HL-60/S4 treated with phorbol 12-myristate 13-acetate at 8.2 ng/mL for 4 days and 3 days (cell line): ENCODE measurements at regions not wholly inside any gene's neighbourhood (a gene's known extent, or its start where the extent isn't known, plus 50 kb on each side); places are given as distances from the start of the nearest gene placed in this dataset.
"Not testable (repeated sequence)": the region's sequence is repeated elsewhere in the genome, so short reads cannot be mapped to it uniquely, and the experiment has no call there.

Experiments
- in situ Hi-C: fragments of 300-500 bp; cut with MboI; formaldehyde crosslinking; loops from 2 replicates; pipeline ENCODE4 v1.15.0; 2022; ENCODE audit warnings: low sequenced_read_pairs

DNA sequence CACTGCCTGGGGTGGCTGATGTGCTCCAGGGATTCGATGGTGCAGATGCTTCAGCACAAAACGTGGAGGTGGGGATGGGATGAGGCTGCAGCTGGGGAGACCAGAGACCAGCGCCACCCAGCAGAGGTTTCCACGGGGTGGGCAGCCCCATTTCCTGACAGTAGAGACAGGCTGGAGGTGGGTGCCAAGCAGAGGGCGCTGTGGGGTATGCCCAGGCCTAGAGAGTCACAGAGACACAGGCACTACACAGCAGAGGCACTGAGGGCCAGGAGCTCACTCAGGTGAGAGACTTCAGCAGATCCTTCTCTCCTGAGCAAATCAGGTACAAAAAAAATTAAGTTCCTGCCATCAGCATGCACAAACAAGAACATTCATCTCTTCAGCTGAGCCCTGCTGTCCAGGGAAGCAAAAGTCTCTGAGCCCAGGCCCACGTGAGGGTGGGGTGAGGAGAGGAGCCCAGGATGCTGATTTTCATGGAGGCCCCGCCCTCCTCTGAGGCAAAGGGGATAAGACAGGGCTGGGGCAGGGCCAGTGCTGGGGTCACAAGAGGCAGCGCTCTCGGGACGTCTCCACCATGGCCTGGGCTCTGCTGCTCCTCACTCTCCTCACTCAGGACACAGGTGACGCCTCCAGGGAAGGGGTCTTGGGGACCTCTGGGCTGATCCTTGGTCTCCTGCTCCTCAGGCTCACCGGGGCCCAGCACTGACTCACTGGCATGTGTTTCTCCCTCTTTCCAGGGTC, 53.1 kb downstream of the GGTLC2 start:
- in situ Hi-C loops: no loop called here

DNA sequence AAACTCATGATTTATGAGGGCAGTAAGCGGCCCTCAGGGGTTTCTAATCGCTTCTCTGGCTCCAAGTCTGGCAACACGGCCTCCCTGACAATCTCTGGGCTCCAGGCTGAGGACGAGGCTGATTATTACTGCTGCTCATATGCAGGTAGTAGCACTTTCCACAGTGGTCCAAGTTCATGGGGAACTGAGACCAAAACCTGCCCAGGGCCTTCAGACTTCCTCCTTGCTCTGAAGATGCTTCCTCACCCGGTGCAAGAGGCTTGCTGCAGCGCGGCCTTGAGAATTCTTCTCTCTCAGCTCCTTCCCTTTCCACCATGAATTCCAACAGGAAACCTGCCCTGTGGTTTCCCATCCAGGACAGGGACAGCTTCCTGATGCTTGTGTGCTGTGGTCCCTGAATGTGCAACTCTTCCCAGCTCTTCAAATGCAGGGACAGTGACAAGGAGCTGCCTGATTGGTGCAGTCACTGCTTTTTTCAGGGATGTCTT, 53.9 kb downstream of the GGTLC2 start:
- in situ Hi-C loops: no loop called here

DNA sequence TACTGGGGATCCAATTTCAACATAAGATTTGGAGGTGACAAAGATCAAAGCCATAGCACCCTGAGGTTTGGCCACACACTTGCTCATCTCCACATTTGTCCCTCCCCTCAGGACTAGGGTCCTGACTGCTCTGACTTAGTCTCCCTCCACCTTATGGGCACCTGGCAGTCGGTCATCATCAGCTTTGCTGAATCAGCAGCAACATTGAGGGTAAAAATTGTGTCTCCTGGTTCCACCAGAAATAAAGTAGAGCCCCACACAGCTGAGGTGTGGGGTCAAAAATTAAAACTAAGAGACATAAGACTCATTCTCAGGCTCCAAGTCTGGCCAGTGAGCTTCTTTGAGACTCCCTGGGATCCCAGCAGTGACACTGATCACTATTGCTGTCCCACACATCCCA, 56.2 kb downstream of the GGTLC2 start:
- in situ Hi-C loops: no loop called here

DNA sequence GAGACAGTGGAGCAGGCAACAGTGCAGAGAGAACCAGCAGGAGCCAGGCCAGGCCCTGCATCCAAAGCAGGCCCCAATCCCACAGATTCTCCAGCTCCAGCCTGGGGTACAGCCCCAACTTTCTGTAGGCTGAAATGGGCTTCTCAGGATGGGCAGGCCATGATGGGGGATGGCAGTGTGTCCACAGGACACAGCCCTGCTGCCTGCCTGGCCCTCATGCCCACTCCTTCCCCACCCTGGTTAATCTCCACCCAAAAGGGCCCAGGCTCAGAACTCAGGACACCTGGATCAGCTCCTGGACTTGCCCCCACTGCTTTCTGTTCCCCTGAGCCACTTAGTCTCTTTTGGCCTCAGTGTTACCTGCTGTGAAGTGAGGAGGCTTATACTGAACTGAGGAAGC, 57.1 kb downstream of the GGTLC2 start:
- in situ Hi-C loops: not testable (repeated sequence)

DNA sequence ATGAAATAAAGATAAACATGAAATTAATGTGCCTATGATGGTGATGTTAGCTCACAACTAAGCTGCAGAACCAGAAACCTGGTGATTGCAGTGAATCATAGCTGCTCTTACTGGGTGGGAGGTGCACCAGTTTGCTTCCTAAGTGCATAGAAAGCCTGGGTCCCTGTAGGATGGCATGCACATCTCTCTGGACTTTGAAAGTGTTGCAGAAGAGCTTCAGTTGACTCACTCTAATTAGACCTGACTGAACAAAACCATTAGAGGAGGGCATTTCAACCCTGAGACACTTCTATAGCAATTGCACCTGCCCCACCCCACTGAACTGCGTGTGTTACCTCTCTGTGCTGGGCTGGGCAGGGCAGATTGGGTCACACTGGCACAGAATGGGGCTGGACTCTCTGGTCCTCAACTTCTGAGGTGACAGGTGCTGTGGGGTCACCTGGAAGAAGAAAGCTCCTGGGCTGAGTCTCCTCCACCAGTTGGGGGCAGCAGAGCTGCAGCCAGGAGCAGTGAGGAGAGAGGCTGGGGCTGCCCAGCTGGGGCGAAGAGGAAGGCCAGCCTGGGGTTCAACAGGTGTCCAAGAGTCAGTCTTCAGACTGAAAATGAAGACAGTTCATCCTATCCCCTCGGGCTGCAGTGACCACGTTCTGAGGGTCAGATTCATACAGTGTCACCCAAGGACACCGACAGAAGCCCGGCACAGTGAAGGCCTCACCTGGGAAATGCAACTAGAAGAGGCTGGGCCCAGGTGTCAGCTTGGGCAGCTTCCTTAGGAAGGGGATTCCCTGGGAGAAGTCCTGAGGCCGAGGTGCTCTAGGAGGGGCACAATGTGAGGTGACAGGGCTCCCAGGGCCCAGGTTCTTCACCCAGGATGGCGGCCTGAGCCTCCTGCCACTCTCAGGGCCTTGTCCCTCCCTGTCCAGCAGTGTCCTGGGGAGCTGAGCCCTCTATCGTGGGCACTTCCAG, 58.1 kb downstream of the GGTLC2 start:
- in situ Hi-C loops: no loop called here

DNA sequence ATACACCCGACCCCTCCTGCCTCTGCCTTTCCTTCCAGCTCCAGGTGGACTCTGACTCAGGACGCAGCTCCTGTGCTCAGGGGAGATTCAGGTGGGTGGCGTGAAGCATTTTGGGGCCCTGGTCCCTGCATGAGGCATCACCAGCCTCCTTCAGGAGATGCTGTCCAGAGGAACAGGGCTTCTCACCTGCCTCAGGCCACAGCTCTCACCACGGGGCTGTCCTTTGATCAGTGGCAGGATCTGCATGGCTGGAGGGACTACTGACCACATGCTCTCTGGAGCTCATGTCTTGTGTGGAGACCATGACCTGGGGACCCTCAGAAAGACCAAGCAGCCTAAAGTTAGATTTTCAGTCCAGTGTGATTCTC, 58.8 kb downstream of the GGTLC2 start:
- in situ Hi-C loops: no loop called here

DNA sequence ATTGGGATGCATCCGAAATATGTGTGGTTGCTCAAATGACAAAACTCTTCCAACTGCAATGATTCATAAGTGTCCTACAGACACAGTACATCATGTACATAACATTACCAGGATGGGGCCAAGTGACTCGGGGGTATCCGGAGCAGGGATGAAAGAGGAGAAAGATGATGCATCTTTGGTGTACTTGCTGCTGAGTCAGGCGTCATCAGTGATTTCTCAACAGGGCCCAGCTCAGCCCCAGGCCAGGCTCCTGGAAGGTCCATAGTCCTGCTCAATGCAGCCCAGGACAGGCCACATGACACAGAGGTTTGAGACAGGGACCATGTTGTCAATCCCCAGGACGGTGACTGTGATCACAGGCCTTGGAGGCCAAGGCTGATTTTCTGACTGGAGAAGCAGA, 59.3 kb downstream of the GGTLC2 start:
- in situ Hi-C loops: no loop called here

DNA sequence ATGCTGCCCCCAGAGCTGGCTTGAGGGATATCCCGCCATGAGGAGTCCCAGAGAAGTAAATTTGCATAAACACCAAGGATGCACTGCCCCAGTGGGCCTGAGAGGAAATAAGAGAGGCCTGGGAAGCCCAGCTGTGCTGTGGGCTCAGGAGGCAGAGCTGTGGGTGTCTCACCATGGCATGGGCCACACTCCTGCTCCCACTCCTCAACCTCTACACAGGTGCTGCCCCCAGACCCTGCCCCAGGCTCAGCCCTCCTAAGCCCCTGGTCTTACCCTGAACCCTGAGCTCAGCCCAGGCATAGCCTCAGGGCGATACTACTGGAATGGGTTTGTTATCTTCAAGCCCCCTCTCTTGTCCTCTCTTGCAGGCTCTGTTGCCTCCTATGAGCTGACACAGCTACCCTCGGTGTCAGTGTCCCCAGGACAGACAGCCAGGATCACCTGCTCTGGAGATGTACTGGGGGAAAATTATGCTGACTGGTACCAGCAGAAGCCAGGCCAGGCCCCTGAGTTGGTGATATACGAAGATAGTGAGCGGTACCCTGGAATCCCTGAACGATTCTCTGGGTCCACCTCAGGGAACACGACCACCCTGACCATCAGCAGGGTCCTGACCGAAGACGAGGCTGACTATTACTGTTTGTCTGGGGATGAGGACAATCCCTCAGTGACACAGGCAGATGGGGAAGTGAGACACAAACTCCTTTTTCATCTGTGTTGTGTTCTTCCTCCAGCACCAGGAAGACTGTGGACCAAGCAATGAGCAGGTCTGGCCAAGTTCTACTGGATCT, 59.9 kb downstream of the GGTLC2 start:
- in situ Hi-C loops: no loop called here

DNA sequence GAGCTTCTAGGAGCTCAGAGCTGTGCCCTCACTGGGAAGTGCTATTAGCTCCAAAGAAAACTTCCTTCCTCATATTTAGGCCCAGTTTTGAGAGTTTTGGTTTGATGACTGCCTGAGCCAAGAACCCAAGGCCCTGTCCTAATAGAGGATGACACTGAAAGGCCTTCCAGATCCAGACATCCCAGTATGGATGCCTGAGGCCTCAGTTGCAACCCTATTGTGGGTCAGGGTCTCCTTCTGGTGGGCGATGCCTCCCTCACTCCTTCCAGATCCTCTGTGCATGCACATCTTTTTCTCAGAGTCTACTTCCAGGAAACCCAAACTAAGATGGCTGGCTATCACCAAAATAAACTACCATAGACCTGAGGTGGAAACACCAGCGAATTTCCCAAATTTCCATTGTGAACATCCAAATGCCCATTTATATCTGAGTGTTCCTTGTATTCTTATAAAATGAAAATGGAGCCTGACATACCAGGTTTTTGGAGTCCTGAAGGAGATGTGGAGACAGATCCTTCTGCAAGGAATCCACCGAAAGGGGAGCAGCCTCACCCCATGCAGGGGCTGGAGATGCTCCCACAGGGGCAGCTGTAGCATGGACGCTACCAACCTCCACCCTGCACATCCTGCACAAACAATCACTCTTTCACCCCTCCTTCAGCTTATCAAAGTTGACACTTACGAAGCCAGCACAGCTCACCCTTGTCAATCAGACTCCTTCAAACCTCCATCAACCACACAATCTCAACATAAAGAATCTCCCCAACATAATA, 61.1 kb downstream of the GGTLC2 start:
- in situ Hi-C loops: no loop called here

DNA sequence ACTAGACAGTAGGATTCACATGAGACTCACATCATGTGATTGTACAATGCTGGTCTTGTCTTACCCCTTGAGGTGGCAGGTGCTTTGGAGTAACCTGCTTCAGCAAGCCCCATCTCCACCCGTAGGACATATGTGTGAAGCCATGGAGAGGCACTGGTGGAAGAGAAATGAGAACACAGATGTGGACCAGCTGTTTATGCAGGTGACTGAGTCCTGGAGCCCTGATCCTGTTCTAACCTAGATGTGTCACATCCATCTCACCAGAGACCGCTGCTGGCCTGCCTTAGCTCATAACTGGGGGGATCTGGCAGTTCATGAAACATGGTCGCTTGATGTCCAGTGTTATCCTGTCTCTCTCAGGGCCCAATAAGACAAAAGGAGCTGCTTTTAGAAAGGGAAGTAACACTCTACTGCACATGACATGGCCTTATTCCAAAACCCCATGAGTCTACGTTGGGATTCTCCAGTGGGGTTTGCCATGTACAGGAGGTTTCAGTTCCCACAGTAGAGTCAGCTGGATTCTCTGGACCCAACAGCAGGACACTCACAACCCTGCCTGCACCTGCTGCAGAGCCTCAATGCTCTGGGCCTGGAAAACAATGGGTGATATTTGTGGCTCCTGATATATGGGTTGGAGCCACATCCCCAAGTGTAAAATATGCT, 62.0 kb downstream of the GGTLC2 start:
- in situ Hi-C loops: no loop called here

DNA sequence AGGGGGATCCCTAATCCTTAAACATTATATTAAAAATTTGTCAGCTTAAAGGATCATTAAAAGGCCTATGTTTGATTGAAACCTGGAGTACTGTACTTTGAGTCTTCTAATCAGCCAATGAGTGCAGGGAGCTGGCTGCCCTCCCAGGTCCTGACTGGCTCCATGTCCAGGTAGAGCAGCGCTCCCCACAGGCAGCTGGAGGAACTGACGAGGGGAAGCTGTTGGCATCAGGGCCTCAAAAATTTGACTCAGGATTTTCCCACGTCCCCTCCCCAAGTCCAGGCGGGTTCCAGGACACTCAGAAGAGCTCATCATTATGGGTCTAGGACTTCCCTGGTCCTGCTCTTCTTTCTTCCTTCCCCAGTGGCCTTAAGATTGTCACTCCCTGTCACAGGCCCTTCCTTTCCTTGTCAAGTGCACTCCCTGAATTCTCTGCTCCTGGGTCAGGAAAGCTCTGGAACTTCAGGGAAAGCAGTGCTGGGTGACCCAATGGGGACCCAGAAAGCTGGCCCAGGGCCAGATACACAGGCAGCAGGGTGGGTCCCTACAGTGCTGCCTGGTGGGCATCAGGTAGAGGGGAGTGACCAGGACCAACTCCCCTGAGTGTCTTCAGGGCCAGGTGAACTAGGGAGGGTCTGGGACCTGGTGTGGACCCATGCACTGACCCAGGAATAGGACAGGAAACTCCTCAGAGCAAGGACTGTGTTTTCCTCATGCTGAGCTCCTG, 65.5 kb downstream of the GGTLC2 start:
- in situ Hi-C loops: no loop called here

DNA sequence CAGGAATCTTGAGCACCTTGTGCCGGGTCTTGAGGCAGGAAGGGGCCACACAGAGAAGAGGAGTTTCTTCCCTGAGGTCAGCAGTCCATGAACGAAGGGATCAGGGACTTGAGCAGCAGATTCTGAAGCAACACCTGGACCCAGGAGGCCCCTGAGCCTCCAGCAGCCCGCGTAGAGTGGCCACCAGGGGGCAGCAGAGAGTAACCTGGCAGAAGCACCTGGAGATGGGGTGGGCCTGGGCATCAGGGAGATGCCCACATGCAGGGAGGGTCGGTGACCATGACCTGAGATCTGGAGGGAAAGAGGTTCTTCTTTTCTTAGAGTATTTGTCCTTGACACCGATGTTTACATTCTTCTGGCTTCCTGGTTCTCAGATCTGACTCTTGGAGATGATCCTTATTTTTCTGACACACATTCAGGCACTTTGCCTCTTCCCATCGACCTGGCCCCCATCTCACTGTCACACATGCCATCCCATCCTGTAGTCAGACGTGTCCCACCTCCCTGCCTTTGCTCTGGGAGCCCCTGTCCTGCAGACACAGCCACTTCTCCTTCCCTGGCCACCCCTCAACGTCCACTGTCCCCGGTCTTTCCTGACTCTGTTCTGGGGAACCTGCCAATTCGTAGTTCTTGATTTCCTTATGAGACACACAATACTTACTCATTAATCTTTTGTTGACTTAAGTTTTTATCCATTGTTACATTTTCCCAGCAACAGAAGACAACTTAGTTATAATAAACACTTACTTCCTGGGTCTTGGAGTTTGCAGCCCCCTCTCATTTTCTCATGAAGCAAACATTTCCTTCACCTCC, 66.5 kb downstream of the GGTLC2 start:
- in situ Hi-C loops: no loop called here

DNA sequence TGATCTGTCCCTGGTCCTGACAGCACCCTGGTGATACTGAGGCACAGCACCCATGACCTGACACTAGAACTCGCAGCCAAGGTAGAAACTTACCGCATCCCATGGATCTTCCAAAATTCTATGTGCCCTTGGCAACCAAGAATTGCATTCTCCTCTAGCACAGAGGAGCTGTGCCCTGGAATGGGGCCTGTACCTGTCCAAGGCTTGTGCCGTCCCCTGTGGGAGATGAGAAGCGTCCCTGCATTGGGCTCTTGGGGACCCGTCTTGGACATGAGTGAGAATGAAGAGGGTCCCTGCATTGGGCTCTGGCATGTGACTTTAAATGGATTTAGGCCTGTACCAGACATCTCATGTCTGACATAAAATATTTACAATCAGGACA, 67.1 kb downstream of the GGTLC2 start:
- in situ Hi-C loops: no loop called here

DNA sequence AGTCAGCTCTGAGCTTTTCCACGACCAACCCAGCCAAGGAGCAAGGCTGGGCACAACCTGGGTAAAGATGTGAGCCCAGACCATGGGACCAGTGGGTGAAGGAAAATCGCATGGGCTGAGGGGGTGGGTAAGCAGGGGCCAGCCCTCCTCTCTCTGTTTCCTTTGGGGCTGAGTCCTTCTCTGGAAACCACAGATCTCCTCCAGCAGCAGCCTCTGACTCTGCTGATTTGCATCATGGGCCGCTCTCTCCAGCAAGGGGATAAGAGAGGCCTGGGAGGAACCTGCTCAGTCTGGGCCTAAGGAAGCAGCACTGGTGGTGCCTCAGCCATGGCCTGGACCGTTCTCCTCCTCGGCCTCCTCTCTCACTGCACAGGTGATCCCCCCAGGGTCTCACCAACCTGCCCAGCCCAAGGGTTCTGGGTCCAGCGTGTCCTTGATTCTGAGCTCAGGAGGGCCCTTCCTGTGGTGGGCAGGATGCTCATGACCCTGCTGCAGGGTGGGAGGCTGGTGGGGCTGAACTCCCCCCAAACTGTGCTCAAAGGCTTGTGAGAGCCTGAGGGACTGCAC, 67.8 kb downstream of the GGTLC2 start:
- in situ Hi-C loops: no loop called here

DNA sequence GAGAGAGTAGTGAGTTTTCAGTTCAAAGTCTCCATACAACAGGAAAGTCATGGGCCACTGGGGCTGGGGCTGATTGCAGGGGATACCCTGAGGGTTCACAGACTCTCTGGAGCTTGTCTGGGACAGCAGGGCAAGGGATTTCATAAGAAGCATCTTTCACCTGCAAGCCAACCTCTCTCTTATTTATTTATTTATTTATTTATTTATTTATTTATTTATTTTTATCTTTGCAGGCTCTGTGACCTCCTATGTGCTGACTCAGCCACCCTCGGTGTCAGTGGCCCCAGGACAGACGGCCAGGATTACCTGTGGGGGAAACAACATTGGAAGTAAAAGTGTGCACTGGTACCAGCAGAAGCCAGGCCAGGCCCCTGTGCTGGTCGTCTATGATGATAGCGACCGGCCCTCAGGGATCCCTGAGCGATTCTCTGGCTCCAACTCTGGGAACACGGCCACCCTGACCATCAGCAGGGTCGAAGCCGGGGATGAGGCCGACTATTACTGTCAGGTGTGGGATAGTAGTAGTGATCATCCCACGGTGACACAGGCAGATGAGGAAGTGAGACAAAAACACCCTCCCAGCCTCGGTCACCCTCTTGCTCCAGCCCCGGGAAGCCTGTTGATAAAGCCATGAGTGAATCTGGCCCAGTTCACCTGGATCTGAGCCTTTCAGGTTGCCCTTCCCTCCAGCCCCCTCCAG, 68.4 kb downstream of the GGTLC2 start:
- in situ Hi-C loops: no loop called here

DNA sequence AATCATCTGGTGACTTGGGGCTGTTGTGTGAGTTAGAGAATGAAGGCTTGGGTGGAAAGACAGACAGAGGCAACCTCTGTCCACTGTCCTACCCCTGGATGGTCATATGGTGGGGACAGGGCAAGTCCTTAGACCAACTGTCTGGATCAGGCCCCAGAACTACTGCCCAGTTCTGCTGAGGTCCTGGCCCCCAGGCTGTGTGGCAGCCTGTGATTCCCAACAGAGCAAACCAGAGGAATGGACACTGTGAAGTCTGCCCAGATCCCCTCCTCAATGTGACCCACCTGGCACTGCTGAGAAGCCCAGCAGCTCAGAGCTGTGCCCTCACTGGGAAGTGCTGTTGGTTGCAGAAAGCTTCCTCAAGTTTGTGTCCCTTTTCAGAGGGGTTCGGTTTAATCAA, 69.0 kb downstream of the GGTLC2 start:
- in situ Hi-C loops: no loop called here

DNA sequence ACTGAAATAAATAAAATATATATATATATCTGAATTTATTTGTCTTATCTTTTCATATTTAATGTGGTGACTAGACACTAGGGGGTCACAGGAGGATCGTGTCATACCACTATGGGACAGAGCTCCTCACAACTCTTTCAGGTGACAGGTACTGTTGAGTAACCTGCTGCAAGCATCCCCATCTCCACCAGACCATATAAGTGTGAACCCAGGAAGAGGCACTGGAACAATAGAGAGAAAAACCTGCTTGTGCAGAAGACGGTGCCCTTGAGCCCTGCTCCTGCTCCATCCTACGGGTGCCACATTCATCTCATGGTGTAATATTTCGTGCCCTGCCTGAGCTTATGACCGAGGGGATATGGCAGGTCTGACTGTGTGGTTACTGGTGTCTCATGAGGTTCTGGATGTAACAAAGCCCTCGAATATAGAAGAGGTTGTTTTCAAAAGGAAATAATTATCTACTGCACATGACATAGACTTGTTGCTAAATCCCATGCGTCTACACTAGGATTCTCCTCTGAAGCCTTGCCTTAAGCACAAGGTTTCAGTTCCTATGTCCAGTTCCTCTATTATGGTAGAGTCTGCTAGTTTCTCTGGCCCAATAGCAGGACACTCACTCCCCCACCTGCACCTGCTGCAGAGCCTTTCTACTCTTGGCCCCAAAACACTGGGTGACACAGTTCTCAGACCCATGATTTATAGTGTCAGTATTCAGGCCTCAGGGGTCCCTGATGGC, 70.4 kb downstream of the GGTLC2 start:
- in situ Hi-C loops: no loop called here
